ENCODE measurements at regions not wholly inside any gene's neighbourhood (a gene's known extent, or its start where the extent isn't known, plus 50 kb on each side); places are given as distances from the start of the nearest gene placed in this dataset.

DNA sequence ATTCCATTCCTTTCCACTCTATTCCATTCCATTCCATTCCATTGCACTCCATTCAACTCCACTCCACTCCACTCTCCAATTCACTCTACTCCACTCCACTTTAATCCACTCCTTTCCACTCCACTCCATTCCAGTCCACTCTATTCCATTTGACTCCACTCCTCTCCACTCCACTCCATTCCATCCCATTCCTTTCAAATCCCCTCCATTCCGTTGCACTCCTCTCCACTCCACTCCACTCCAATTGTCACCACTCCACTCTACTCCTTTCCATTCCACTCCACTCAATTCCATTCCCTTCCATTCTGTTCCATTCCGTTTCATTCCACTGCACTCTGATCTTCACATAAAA, 2563.7 kb upstream of the TPTE start:
- intact Hi-C loops (cut with DNase I), result no loop called here
- H3K27me3 ChIP-seq, result no peaks in the 10 kb centered on the region
- TF ChIP-seq, protein P1, sequence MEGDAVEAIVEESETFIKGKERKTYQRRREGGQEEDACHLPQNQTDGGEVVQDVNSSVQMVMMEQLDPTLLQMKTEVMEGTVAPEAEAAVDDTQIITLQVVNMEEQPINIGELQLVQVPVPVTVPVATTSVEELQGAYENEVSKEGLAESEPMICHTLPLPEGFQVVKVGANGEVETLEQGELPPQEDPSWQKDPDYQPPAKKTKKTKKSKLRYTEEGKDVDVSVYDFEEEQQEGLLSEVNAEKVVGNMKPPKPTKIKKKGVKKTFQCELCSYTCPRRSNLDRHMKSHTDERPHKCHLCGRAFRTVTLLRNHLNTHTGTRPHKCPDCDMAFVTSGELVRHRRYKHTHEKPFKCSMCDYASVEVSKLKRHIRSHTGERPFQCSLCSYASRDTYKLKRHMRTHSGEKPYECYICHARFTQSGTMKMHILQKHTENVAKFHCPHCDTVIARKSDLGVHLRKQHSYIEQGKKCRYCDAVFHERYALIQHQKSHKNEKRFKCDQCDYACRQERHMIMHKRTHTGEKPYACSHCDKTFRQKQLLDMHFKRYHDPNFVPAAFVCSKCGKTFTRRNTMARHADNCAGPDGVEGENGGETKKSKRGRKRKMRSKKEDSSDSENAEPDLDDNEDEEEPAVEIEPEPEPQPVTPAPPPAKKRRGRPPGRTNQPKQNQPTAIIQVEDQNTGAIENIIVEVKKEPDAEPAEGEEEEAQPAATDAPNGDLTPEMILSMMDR (IDR thresholded peaks at IDR 0.05), result no peak
- no peak for TF ChIP-seq EP300 (IDR thresholded peaks at IDR 0.05)
- TF ChIP-seq POLR2AphosphoS5 (IDR thresholded peaks at IDR 0.05), result no peak
- TF ChIP-seq POLR2A (IDR thresholded peaks at IDR 0.05; ENCODE audit: low read depth), result no peak
- no peaks in the 10 kb centered on the region for H3K4me1 ChIP-seq
- H3K4me3 ChIP-seq, result no peak overlapping the region
- H3K9me3 ChIP-seq, result peaks cover 0 to 90% (median 80%) of the 10 kb centered on the region in 4 donors
- no peaks in the 10 kb centered on the region for H3K36me3 ChIP-seq
- no peak overlapping the region for H3K27ac ChIP-seq (replicated peaks in 1 of 4)
- WGBS, result 24% methylated on average over 2 of the region's 2 CpGs
- DNase-seq (ENCODE audit: extremely low spot score), result no peak
